ENCODE measurements at regions not wholly inside any gene's neighbourhood (a gene's known extent, or its start where the extent isn't known, plus 50 kb on each side); places are given as distances from the start of the nearest gene placed in this dataset.

DNA sequence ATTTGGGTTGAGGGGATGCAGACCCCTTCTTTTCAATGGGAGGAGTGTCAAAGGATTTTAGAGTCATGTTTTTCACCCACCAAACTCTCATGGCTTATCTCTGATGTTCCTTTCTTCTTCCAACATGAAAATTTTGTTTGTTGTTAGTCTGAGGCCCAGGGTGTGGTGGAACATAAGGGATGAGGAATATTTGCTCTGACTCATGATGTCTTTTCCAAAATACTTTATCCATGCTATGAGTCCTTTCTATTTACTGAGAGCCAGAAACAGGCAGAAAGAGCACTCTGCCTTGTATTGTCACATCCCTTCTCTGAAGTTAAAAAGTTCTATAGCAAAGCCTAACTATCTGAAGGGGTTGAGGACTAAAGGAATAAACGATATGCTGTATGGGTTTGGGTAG is 61.6 kb upstream of the GYPA start:
- DNase-seq (ENCODE audit: low read depth), result no peak

DNA sequence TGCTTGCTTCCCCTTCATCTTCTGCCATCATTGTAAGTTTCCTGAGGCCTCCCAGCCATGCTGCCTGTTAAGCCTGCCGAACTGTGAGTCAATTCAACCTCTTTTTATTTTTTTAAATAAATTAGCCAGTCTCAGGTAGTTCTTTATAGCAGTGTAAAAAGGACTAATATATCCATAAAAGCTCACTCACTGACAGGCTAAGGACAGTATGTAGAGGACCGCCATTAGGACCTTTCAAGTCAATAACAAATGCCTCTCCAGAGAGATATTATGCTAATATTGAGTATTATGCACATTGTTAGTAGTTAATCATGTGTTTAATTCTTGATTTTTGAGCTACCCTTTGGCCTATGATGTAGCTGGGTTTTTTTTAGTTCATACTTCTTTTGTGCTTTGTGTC is 62.6 kb upstream of the GYPA start:
- DNase-seq (ENCODE audit: low read depth), result no peak

- no peak for DNase-seq (ENCODE audit: low read depth)
Measured at GRCh38 chr4:144204431-144204830, 63.9 kb upstream of the GYPA start.

DNA sequence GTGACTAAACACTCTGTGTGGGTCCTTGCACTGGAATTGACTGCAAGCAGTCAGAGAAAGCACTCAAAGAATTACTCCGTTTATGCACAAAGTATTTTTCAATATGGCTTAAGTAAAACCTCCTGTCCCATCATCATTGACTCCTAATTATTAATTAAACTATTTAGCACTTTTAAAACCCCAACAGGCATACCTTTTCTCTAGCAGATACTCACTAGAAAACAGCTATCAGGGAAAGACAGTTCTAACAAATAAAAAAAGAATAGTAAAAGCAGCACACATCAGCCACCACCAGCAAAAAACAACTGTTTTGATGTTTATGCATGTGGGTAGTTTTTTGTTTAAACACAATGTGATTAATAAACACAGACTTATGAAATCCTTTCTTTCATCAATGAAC is 66.2 kb upstream of the GYPA start:
- no peak for DNase-seq (ENCODE audit: low read depth)

- DNase-seq (ENCODE audit: low read depth), result no peak
Measured at GRCh38 chr4:144208074-144208473, 67.6 kb upstream of the GYPA start.

DNA sequence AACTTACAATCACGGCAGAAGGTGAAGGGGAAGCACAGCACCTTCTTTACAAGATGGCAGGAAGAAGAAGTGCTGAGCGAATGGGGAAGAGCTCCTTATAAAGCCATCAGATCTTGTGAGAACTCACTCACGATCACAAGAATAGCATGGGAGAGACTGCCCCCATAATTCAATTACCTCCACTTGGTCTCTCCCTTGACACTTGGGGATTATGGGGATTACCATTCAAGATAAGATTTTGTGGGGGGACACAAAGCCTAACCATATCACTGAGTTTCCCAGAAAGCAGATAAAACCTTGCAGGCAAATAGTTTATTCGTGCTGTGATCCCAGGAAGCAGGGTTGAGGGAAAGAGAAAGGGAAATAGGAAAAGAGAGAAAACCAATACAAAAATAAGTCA is 69.0 kb upstream of the GYPA start:
- DNase-seq (ENCODE audit: low read depth), result no peak

- no peak for DNase-seq (ENCODE audit: low read depth)
Measured at GRCh38 chr4:144213371-144213770, 72.9 kb upstream of the GYPA start.

DNA sequence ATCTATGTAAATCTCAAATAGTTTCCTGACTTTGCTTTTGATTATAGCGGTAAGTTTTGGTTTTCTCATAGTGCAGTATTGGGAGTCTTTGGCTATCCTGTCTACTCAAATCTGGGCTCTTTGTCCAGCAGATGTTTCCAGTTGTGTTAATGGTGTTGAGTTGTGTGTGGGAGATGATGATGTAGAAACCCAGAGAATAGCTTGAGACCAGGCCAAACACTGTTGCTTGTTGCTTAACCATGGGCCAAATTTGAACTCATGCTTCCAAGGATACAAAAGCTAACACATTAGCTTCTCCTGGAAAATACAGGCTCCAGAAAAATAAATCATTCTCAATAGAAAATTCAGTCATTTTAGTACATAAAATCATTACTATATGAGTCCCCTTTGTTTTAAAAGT is 82.6 kb upstream of the GYPA start:
- no peak for DNase-seq (ENCODE audit: low read depth)

GRCh38 chr4:144223661-144224060 is 83.1 kb upstream of the GYPA start:
- DNase-seq (ENCODE audit: low read depth), result no peak

GRCh38 chr4:144259285-144259684 is 118.8 kb upstream of the GYPA start:
- DNase-seq (ENCODE audit: low read depth), result no peak

DNA sequence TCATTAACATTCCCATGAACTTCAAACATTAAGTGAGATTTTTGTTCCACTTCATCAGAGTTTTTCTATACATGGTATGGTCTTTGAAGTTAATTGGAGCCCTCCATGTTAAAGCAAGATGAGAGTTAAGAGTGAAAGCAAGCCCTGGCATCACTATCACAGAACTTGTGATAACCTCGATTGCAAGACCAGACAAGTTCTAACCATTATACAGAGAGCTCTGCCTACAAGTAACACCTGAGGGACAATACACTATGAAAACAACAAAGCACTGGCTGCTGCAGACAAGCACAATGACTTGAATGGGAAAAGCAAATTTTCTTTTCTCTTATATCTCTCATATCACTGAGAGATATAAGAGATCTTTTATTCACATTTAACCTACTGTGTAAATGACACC is 126.6 kb upstream of the GYPA start:
- DNase-seq (ENCODE audit: low read depth), result no peak

GRCh38 chr4:144280688-144281087 is 140.2 kb upstream of the GYPA start:
- no peak for DNase-seq (ENCODE audit: low read depth)

GRCh38 chr4:144283526-144283925 is 143.0 kb upstream of the GYPA start:
- DNase-seq (ENCODE audit: low read depth), result no peak

GRCh38 chr4:144284026-144284425 is 143.5 kb upstream of the GYPA start:
- DNase-seq (ENCODE audit: low read depth), result no peak

GRCh38 chr4:144288011-144288903 is 147.7 kb upstream of the GYPA start:
- no peak for DNase-seq (ENCODE audit: low read depth)

- DNase-seq (ENCODE audit: low read depth), result no peak
Measured at GRCh38 chr4:144289667-144290428, 149.3 kb upstream of the GYPA start.

DNA sequence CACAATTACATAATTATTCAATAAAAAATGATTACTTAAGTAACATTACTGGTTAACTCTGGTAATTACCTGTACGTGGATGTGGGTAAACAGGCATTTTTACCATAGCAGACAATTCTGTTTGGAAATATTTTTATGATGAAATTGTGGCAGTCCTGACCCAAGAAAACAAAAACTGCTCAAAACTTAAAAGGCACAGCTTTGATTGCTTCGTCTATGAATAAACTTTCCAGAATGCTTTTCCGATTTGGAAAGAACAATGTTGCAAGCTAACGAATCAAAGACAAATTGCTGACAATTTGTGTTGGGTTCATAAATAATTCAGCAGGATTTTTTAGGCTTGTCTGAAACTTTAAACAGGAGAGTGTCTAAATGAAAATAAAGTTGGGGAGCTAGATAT is 150.6 kb upstream of the GYPA start:
- DNase-seq (ENCODE audit: low read depth), result no peak

DNA sequence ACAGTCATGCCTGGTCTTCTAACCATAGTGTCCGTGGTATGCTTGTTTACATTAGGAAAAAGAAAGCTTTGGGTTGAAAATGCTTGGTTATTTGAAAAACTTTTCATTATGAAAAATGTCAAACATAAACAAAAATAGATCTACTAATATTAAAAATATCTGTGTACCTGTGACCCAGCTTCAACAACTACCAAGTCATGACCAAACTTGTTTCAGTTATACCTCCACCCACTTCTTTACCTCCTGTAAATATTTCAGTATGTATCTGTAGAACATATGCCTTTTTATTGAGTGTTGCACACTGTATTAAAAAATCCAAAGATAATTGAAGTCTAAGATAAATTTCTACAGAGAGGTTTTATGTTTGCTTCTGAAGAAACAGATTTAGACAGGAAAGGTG is 153.7 kb upstream of the GYPA start:
- DNase-seq (ENCODE audit: low read depth), result no peak

DNA sequence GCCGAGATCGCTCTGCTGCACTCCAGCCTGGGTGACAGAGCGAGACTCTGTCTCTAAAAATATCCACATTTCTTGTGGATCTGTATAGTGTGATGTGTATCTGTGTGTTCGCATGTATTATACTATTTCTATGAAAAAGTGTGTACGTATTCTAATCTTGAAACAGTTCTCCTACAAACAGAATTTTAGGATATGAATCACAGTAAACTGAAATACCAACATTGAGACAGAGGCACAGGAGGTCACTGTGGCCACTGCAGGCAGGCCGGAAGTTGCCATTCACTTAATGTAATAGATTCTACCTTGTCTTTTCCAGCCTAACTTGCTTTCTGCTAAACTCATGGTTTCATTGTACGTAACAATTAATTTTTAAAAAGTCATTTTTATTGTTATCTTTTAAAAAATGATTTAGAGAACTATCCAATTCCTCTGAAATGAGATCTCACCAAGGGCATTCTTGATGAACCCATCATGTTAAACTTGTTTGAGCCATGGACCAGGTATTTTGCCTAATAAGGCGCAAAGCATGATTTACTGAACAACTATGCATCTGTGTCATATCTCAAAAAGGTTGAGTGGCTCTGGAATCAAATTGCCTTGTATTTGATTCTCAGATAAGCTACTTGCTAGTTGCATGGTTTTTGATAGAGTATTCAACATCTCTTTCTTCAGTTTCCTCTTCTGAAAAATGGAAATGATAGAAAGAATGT is 154.9 kb upstream of the GYPA start:
- no peak for DNase-seq (ENCODE audit: low read depth)

- no peak for DNase-seq (ENCODE audit: low read depth)
Measured at GRCh38 chr4:144296941-144297340, 156.4 kb upstream of the GYPA start.

GRCh38 chr4:144298519-144298918 is 158.0 kb upstream of the GYPA start:
- DNase-seq (ENCODE audit: low read depth), result no peak

DNA sequence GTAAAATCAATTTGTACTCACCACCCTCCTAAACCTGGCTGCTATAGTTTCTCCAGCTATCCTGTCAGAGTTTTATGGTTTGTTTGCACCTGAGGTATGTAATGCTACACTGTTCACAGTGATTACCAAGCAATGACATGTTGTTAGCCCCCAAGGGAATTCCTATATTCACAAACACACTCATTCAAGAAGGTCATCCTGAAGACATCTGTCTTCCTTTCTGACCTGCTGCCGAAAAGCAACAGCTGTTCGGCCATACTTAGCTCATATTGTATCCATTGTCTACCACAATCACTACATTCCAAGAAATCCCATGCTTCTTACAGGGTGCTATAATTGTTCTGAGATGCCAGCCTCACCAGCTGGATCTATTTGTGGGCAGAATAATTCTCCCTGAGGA is 160.1 kb upstream of the GYPA start:
- no peak for DNase-seq (ENCODE audit: low read depth)
